ENCODE measurements at regions not wholly inside any gene's neighbourhood (a gene's known extent, or its start where the extent isn't known, plus 50 kb on each side); places are given as distances from the start of the nearest gene placed in this dataset.

DNA sequence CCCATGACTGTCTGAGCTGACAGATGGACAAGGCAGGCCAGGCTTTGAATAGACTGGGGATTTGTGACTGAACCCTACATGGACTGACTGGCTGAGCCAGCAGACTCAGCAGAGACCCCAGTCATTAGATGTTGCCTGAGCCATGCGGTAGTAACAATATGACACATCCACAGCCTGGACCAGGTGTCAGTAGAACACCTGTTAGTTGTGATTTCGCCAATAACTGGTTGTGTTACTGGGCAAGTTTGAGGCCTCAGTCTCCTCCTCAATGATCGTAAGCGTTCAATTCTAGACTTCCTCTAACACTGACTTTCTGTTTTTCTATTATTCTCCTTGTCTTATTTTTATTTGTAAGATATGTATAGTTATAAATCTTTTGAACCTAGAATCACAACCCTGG is 311.9 kb upstream of the MAP3K7 start:
- no peak overlapping the region for H3K4me3 ChIP-seq (ENCODE audit: low read depth, low read length)
- TF ChIP-seq, protein P1, sequence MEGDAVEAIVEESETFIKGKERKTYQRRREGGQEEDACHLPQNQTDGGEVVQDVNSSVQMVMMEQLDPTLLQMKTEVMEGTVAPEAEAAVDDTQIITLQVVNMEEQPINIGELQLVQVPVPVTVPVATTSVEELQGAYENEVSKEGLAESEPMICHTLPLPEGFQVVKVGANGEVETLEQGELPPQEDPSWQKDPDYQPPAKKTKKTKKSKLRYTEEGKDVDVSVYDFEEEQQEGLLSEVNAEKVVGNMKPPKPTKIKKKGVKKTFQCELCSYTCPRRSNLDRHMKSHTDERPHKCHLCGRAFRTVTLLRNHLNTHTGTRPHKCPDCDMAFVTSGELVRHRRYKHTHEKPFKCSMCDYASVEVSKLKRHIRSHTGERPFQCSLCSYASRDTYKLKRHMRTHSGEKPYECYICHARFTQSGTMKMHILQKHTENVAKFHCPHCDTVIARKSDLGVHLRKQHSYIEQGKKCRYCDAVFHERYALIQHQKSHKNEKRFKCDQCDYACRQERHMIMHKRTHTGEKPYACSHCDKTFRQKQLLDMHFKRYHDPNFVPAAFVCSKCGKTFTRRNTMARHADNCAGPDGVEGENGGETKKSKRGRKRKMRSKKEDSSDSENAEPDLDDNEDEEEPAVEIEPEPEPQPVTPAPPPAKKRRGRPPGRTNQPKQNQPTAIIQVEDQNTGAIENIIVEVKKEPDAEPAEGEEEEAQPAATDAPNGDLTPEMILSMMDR (IDR thresholded peaks at IDR 0.05; ENCODE audit: borderline replicate concordance, insufficient read depth, low read depth, low read length), result no peak

DNA sequence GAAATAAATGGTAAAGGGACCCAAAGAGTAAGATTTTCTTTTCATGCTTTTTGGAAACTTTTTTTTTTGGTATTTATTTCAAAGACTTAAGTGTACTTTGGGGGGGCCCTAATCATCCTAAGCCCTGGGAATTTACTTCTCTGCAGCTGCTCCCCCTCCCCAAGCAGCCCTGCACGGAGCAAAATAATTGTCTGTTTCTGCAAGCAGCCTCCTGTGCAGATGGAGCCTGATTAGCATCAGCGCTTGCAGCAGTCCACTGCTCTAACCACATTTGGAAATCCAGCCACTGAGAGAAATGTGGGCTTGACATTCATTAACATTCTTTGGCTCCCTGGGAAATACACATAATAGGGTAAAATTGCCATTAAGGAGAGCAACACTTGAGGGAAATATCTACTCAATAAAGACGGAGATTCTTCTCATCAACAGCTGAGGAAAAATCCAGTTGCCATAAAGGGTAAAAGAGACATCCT is 309.2 kb upstream of the MAP3K7 start:
- H3K4me3 ChIP-seq (ENCODE audit: low read depth, low read length), result no peak overlapping the region
- TF ChIP-seq, protein P1 (IDR thresholded peaks at IDR 0.05; ENCODE audit: borderline replicate concordance, insufficient read depth, low read depth, low read length), result no peak

DNA sequence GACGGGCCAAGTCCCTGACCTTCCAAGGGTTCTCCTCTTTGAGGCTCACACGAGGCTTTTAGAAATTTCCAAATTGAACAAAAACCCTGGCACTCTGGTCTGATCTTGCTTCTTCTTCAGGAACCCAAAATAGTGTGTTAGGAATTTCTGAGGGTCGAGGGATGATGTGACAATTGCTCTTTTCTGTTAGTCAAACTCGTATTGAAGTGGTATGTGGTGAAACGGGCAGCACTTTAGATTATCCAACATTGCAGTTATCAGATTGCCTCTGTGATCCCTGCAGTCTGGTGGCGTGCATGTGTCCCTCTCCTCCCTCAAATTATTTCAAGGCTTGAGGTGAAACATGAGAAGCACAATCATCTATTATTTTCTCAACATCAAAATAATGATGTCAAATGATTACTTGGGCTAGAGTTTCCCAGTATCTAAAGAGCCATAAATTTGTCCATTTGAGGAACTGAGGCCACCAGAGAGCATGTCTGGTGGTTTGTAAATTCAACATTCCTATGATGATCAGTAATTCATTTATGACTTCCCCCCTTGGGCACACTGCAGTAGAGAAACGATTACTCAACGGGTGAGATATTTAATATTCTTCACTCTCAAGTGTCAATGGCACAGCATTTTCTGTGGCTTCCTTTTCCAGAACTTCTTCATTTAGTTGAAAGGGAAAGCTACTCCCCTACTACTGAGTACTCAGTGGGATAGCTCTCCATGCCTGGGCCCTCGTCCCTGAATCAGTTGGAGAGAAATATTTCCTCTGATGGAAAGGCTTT is 308.6 kb upstream of the MAP3K7 start:
- H3K4me3 ChIP-seq (ENCODE audit: low read depth, low read length), result no peak overlapping the region
- TF ChIP-seq, protein P1 (IDR thresholded peaks at IDR 0.05; ENCODE audit: borderline replicate concordance, insufficient read depth, low read depth, low read length), result no peak

DNA sequence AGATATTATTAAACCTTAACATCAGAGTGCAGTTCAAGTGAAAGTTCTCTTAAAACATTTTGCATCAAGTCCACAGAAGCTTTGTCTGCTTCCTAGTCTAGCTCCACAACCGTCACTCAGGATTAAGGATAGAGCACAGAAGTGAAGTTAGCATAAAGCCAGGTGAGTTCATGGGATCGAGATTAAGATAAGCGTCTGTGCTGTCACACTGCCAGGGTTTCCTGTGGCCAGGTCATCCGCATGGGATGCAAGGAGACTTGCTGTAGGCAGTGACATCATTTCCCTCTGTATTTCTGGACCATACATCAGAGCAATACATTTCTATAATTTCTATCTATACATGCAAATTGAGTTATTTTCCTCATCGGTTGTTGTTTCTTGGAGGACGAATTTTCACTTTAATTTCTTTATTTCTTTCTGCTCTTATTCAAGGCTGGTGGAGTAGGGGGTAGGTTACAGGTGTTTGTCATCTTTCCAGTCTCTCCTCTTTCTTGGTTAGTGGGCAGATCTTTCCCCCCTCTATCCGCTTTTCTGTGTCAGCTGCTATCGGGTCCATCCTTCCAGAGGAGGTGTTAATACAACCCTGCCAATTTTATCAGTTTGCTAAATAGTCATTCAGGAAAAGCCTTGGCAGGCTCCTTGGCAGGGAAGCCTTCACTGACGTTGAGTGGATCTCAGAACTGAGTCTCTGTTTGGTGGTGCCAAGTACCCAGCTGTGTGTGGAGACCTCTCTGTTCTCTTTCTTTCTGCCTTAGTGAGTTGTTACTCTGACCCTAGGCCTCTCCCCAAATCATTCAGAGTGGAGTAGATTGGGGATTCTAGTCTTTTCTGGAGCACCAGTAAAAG is 307.6 kb upstream of the MAP3K7 start:
- H3K4me3 ChIP-seq (ENCODE audit: low read depth, low read length), result no peak overlapping the region
- TF ChIP-seq, protein P1 (IDR thresholded peaks at IDR 0.05; ENCODE audit: borderline replicate concordance, insufficient read depth, low read depth, low read length), result no peak

DNA sequence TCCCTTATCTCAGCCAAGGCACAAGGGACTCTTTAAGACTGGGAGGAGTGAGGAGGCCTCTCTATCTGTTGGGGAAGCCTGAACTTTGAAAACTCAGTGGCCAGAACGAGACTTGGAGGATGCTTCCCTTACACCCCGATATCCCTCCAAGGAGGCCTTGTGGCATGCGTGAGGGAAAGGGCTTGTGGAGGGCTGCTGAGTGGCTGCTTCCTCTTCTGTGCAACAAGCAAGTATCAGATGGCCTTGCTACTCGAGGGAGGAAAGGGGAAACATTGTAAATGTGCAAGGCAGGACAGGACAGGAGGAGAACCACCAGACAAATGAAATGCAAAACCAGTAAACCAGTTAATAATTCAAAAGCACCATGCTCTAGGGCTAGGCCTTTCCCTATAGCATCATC is 306.5 kb upstream of the MAP3K7 start:
- TF ChIP-seq, protein P1 (IDR thresholded peaks at IDR 0.05; ENCODE audit: borderline replicate concordance, insufficient read depth, low read depth, low read length), result no peak
- no peak overlapping the region for H3K4me3 ChIP-seq (ENCODE audit: low read depth, low read length)

DNA sequence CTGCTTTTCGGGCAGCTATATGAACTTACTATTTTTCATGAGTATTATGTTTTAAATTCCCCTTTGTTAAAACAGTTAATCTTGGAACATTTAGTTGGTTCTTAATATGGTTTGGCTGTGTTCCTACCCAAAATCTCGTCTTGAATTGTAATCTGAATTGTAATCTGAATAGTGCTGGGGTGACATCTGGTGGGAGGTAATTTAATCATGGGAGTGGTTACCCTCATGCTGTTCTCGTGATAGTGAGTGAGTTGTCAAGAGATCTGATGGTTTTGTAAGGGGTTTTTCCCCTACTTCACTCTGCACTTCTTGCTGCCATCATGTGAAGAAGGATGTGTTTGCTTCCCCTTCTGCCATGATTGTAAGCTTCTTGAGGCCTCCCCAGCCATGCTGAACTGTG is 305.4 kb upstream of the MAP3K7 start:
- H3K4me3 ChIP-seq (ENCODE audit: low read depth, low read length), result no peak overlapping the region
- TF ChIP-seq, protein P1 (IDR thresholded peaks at IDR 0.05; ENCODE audit: borderline replicate concordance, insufficient read depth, low read depth, low read length), result no peak

All from GM12875 (cell line).